ENCODE measurements at regions not wholly inside any gene's neighbourhood (a gene's known extent, or its start where the extent isn't known, plus 50 kb on each side); places are given as distances from the start of the nearest gene placed in this dataset.
"Not testable (repeated sequence)": the region's sequence is repeated elsewhere in the genome, so short reads cannot be mapped to it uniquely, and the experiment has no call there.

DNA sequence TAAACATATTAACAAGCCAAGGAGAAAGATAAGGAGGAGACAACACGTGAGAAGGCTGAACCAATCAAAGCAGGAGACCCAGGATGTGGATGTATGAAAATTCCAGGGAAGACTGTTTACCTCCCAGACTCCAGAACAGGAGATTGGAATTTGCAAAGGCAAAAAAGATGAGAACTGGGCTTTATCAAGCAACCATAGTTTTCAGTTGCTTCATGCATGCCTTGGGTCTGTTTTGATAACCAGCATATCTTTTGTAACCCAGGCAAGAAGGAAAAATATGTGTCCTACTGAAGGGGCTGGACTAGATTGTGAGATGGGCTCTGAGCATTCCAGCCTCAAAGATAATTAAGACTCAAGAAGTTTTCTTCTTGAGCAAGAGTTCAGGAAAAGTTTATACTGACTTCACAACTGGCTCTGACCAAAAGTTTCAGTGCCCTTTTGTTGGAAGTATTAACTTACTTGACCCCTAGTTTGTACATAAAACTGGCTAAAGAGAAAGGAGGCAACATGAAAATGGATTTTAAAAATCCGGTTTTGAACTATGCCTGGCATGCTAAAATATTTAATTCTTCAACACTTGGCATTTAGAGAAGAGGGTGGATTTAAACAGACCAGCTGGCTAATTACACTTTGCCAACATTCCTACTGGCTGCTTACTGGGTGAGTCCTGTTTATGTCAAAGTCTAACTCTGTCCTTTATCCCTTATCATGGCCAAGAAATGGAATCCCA lies 79.3 kb upstream of the CD28 start:
- FAIRE-seq: no peak
- DNase-seq (ENCODE audit: insufficient read length, low spot score): no peak

DNA sequence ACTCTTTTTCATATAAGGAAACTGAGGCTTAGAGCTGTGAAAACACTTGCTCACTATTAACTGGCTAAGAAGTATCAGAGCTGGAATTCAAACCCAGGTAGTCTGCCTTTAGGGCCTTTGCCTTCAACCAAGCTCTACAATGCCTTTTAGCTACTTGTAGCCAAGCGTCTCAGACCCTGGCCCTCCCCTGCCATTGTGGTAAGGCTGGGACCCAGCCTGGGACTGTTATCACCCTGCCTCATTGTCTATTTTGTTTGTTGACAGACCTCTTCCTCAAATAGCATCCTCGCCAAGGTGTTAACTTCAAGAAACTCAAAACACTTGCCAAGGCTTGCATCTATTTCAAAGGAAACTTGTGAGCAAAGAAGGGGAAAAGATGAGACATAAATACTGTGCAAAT lies 76.7 kb upstream of the CD28 start:
- no peak for DNase-seq (ENCODE audit: insufficient read length, low spot score)
- FAIRE-seq: no peak

DNA sequence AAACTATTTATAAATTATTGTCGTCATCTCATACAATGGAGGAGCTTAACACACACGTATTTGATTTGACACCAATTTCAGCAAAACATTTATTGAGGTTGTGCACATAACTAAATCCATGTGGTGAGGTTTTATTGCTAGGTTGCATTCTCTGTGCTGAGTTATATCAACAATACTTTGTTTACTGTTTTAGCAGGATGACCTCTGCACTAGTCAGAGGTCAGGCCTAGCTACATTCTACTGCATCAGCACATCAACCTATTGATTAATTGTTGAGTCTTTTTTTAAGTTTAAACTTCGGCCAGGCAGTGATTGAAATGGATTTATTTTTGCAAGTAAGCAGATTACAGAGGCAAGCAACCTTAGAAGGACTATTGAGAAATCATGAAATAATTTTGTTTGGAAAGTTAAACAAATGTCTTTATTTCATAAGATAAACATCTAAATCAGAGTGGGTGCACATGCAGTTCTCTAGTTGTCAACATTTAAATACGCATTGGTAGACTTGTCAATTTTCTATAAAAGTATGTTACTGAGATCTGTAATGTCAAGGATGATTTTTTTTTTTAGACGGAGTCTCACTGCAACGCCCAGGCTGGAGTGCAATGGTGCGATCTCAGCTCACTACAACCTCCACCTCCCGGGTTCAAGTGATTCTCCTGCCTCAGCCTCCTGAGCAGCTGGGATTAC lies 75.2 kb upstream of the CD28 start:
- FAIRE-seq (no peak), DNase-seq (ENCODE audit: insufficient read length, low spot score) (no peak)

DNA sequence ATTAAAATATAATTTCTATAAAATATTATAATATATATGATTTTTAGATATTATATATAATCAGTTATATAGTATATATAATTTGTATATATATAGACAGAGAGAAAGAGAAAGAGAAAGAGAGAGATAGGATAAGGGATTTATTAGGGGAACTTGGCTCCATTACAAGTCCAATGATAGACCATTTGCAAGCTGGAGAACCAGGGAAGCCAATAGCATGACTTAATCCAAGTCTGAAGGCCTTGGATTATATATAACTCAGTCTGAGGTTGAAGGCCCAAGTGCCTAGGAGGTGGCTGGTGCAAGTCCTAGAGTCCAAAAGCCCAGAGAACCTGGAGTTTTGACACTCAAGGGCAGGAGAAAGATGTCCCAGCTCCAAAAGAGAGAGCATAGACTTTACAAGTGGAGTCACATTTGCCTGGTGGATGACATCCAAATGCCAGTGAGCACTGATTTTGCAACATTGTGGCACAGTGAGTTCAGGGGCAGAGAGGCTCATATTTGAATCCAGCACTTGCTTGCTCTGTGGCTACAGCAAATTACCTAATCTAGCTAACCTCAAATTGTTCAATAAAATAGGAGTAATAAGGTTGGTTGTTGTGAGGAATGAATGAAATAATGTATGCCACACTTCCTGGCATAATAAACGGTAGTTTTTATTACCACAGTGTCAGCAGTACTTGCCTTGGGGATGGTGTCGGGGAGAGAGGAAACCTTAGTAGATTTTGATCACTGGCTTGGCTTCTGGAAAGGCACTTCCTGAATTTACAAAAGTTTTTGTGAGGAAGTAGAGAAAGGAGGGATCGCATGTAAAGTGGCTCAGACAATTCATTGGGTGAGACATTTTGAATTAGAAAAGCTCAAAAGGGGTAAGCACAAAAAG lies 69.6 kb upstream of the CD28 start:
- FAIRE-seq (no peak), DNase-seq (ENCODE audit: insufficient read length, low spot score) (no peak)

DNA sequence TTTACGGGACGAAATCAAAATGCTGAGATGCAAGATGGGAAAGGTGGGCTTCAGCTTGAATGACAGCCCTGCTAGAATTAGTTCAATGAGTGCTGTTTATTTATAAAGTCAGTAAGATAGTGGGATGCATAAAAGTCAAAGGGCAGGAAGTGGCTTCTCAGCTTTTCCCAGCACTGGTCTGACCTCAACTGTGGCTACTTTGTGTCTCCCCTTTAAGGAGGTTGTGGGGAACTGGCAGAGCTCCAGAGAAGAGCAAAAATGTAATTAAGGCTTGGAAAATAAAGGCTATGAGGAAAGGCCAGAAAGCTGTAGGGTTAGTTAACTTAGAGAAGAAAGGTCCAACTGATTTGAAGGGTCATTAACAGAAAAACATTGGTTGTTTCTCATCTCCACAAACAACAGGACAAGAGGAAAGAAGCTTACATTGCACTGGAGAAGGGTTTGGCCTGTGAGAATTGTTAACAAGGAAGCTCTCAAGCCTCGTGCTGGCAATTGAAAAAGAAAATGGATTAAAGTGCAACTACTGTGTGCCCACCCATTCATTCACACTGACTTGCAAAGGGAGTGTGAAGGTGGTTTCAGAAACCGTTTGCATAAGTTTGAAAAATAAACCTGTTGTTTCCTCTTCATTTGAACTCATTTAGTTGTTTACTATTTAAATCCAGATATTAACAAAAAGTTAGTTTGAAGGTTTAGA lies 68.8 kb upstream of the CD28 start:
- no peak for DNase-seq (ENCODE audit: insufficient read length, low spot score)
- peak; percentile 70 for FAIRE-seq

DNA sequence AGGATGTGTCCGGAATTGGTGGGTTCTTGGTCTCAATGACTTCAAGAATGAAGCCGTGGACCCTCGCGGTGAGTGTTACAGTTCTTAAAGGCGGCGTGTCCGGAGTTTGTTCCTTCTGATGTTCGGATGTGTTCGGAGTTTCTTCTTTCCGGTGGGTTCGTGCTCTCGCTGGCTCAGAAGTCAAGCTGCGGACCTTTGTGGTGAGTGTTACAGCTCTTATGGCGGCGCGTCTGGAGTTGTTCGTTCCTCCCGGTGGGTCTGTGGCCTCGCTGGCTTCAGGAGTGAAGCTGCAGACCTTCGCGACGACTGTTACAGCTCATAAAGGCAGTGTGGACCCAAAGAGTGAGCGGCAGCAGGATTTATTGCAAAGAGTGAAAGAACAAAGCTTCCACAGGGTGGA lies 64.6 kb upstream of the CD28 start:
- not testable (repeated sequence) for FAIRE-seq; DNase-seq (ENCODE audit: insufficient read length, low spot score)

DNA sequence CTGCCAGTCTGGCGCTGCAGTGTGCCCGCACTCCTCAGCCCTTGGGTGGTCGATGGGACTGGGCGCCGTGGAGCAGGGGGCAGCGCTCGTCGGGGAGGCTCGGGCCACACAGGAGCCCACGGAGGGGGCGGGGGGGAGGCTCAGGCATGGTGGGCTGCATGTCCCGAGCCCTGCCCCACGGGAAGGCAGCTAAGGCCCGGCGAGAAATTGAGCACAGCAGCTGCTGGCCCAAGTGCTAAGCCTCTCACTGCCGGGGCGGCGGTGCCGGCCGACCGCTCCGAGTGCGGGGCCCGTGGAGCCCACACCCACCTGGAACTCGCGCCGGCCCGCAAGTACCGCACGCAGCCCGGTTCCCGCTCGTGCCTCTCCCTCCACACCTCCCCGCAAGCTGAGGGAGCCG lies 63.6 kb upstream of the CD28 start:
- not testable (repeated sequence) for DNase-seq (ENCODE audit: insufficient read length, low spot score); FAIRE-seq

DNA sequence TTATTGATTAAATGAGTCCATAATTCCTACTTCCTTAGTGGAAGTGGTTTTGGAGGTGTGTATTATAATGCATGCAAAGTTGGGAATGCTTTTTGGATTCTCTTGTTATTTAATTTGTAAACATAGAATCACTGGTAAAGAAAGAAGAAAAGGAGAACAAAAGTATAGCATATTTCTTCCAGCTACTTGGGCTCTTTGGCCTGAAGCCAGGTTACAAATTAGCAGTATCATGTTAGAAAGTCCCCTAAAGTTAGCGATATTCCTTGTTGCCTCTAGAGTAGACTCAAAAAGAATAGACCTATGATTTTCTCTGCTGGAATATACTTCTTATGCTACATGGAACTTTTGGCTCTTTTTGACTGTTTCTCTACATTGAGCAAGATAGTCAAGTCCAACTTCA lies 60.6 kb upstream of the CD28 start:
- FAIRE-seq (no peak), DNase-seq (ENCODE audit: insufficient read length, low spot score) (no peak)

DNA sequence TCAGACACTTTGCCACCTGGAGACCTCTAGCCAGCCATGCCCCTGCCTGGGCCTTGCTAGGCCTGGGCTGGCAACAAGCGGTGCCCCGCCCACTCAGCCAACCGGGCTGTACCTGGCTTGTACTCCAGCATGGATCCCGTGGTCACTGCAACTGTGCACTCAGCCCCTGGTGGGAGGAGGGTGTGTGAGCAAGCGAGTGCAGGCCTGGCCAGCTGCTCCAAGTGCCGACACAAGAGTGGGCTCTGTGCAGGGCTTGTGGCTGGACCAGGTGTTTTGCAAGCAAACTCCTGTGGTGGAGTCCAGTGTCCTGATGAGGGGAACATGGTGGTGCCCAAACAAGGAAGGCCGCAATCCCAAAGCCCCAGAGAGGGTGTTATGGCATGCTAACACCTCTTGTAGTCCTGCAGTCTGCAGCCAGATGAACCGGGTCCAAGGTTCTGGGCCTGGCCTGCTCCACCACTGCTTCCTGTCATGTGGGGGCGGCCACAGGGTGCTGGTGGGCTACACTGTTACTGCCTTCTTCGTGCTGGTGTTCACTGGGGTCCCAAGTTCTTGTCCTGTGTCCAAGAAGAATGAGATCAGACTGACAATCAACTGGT lies 60.1 kb upstream of the CD28 start:
- DNase-seq (ENCODE audit: insufficient read length, low spot score) (no peak), FAIRE-seq (no peak)

DNA sequence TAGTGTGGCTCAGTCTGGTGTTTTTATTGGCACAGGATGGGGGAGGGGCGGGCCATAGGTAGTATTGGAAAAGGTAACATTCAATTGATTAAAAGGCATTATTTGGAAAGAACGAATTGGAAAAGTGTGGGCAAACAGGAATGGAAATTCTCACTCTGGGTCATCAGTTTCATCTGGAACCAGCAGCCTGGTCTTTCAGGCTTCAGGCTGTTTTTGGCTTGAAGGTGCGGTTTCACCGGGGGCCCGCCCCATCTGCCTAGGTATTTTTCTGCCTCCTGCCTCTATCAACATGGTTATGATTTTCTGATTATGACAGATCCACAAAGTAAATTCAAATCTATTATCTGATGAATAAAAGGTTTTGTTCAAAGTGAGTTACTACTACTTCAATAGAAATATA lies 59.5 kb upstream of the CD28 start:
- FAIRE-seq (no peak), DNase-seq (ENCODE audit: insufficient read length, low spot score) (no peak)

DNA sequence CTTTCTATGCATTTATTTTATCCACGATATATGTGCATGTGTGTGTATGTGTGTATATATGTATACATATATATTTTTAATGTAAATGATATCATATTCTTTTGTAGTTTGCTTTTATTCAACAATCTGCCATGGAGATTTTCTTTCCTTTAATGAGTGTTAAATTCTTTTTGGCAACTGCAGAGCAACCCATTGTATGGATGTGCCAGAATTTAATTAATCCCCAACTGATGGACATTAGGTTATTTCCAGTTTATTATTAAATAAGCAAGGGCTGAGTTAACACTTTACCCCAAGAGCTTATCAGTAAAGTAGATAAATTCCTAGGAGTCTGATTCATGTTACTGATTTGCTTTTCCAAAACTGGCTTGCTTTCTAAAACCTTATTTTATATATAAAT lies 58.9 kb upstream of the CD28 start:
- no peak for DNase-seq (ENCODE audit: insufficient read length, low spot score)
- FAIRE-seq: no peak

DNA sequence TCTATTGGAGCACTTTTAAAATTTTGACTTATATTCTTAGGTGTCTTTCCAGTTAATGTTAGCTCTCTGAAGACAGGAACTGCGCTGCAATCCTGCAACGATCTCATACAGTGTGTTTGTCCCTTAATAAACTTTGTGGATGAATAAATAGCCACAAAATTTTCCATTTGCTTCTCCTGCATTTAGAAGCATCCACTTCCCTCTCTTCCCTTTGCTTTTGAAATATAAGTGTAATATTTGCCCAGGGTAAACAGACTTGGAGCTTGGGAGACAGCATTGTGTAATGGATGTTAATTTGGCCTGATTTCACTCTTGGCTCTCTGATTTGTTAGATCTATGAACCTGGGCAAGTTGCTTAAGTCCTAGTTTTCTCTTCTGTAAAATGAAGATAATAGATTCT lies 58.2 kb upstream of the CD28 start:
- DNase-seq (ENCODE audit: insufficient read length, low spot score) (no peak), FAIRE-seq (no peak)

DNA sequence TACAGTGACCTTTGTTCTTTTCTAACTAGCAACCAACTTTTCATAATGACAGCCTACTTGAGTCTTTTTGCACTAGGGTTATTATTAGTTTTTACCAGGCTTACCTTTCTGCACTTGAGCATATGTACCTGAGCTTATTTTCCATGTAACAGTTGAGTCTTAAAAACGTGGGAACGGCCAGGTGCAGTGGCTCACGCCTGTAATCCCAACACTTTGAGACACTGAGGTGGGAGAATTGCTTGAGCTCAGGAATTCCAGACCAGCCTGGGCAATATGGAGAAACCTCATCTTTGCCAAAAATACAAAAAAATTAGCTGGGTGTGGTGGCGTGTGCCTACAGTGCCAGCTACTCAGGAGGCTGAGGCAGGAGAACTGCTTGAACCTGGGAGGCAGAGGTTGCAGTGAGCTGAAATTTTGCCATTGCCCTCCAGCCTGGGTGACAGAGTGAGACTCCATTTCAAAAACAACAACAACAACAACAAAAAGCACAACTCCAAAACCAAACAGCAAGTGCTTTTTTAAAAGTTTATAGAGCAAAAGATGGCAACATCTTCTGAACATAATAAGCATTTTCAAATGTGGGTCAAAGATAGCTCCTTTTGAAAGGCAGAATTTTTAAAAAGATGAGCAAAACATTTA lies 57.1 kb upstream of the CD28 start:
- FAIRE-seq (no peak), DNase-seq (ENCODE audit: insufficient read length, low spot score) (no peak)

DNA sequence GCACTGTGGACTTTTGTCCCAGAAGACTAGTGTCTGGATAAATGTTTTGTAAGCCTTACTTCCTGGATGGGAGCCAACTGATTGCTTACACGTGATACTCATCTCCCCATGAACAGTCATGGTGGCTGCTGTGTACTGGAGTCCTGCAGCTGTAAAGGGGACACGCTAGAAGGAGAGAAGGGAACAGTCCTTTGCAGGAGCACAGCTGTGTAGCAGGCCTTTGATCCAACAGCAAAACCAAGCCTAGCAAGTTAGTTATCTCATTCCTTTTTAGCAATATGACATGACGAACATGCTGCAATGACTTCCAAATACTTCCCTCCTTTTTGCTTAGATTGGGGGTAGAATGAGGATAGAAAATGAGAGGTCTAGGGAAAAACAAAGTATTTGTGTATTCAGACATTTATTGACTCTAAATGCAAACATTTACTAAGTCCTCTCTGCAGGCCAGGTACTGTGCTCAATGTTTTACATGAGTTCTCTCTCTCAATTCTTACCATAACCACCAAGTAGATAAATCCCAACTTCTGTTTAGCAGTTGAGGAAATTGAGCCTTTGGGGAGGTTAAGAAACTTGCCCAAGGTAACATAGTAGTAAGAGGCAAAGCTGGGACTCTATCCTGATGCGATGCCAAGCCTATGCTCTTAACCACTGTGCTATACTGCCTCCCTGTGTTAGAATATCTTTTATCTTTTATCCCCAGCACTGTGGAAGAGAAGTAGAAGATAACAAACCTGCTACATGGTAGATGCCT lies 55.4 kb upstream of the CD28 start:
- peak; percentile 73 for FAIRE-seq
- no peak for DNase-seq (ENCODE audit: insufficient read length, low spot score)

DNA sequence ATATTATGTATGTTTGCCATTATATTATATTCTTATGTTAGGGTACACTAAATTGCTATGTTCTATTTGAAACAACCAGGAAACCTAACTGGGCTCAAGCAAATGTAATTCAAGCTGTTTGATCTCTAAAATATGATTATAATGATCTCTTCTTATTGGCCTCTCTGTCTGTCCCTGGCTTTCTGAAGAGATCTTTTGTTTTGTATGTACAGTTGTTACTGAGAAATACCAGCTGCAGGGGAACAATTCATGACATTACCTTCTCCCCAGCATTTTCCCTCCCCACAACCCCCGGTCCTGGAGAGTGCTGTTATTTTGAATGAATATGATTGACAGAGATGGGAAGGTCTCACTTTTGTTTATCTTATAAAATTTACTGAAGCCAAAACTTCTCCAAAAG lies 54.8 kb upstream of the CD28 start:
- no peak for FAIRE-seq
- no peak for DNase-seq (ENCODE audit: insufficient read length, low spot score)

DNA sequence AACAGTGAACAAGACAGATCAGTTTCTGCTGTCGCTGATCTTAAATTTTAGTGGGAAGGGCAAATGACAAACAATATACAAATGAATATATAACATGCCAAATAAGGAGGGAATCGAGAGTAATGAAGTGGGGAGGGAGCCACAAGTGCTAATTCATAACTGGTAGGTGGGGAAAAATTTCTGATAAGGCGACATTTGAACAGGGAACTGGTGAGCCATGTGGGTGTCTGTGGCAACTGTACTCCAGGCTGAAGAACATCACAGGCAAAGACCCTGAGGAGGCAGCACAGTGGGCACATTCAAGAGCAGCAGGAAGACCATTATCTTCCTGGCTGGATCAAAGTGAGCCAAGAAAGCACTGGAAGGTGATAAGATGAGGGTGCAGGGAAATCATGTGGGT lies 51.6 kb upstream of the CD28 start:
- no peak for DNase-seq (ENCODE audit: insufficient read length, low spot score)
- FAIRE-seq: no peak

DNA sequence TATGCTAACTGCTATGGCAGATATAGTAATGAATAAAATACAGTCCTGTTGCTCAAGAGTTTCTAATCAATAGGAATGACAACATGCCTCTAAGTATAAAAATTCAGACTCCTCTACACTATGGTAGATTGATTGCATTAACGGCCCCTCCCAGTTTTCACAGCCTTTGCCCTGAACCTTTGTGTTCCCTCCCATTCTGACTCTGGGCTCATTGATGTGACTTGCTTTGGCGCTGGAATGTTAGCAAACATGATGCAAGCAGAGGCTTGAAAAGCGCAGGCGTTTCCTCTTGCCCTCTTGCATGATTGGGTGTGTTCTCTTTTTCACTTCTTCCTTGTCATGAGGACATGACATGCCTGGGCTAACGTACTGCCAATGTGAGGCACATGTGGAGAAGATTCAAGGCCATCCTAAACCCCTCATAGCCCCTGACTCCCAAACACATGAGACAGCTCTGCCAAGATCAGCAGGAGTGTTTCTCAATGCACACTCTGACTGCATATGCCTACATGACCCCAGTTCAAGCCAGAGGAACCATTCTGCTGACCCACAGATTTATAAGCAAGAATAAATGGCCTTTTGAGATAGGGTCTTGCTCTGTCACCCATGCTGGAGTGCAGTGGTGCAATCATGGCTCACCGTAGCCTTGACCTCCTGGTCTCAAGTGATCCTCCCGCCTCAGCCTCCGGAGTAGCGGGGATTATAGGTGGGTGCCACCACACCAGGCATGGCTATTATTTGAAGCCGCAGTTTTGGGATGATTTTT lies 49.7 kb upstream of the CD28 start:
- FAIRE-seq (peak; percentile 70), DNase-seq (ENCODE audit: insufficient read length, low spot score) (no peak)
